ENCODE measurements at regions not wholly inside any gene's neighbourhood (a gene's known extent, or its start where the extent isn't known, plus 50 kb on each side); places are given as distances from the start of the nearest gene placed in this dataset.
"Not testable (repeated sequence)": the region's sequence is repeated elsewhere in the genome, so short reads cannot be mapped to it uniquely, and the experiment has no call there.

- DNase-seq = no peak
Observed at GRCh38 chr7:131629217-131629882, 72.9 kb upstream of the PODXL start.

DNA sequence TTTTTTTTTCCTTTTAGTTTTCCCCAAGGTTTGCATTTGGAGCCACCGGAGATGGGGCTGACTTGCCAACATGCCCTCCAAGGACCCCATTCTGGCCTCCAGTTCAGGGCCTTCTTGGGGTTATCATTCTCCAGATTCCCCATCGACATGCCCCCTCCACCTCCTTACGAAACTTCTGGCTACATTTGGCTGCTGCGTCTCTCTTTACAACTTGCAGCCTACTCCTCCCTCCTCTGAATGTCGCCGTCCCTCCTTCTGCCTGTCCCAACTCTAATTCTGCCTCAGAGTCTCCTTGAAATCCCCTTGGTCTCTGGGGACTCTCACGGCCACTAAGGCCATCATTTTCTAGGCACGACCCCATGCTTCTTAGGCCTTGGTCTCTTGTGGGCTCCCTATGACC is 72.2 kb upstream of the PODXL start:
- no peak for DNase-seq

DNA sequence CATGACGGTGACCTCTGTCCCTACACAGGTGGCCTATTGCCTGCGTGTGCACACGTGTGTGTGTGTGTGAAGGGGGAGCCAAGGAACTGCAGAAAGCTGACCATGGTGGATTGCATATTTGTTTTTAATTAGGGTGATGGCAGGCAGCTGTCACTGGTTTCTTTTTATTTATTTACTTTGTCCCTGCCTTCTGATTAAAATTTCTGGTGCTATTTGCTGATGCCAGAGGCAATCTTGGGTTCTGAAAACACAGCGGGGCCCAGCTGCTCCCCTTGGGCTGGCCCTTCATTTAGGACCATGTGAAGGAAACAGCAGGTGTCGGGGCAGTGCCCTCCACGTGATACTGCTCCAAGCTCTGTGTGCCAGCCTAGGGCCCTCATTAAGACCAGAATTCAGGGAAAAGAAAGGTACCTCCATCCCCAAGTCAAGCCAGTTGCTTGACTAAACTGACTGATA is 71.3 kb upstream of the PODXL start:
- DNase-seq = no peak

DNA sequence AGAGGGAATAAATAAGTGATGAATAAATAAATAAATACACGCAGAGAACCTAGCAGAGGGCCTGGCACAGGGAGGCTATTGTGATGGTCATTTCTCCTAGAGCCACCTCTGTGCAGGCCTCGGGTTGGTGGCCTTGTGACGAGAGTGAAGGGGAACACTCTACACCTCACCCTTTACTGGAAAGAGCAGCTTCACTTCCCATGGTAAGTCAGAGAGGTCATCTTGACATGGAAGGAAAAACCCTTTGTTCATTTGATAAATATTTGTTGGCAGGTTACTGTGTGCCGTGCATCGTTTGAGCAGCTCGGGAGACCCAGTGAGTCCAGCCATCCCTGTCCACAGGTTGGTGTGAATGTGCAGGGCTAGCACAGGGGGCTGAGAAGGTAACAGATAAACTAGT is 70.2 kb upstream of the PODXL start:
- DNase-seq = no peak

GRCh38 chr7:131625817-131626372 is 69.5 kb upstream of the PODXL start:
- no peak for DNase-seq

DNA sequence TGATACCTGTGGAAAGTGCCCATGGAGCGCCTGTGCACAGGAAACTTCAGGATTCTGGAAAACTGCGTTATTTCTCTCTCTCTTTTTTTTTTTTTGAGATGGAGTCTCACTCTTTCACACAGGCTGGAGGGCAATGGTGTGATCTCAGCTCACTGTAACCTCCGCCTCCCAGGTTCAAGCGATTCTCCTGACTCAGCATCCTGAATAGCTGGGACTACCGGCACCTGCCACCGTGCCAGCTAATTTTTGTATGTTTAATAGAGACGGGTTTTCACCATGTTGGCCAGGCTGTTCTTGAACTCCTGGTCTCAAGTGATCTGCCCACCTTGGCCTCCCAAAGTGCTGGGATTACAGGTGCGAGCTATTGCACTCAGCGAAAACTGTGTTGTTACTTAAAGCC is 68.9 kb upstream of the PODXL start:
- DNase-seq = not testable (repeated sequence)

DNA sequence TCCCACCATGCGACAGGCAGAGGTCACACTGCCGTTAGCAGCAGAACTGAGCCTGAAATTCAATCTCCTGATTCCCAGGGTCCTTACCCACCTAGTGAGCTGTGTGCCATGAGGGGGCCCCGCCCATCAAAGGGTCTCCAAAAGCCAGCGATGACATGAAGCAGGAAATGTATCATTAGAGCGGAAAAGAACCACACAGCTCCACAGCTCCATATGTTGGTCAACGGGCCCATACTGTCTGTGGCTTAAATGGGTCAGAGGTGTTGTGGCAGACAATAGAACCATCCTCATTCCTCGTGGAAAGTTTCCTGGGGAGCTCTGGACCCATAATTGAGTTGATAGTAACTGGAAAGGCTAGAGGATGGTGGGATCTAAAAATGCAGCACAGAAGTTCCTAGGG is 68.1 kb upstream of the PODXL start:
- no peak for DNase-seq

- no peak for DNase-seq
Observed at GRCh38 chr7:131623154-131623553, 66.7 kb upstream of the PODXL start.

GRCh38 chr7:131621652-131622051 is 65.2 kb upstream of the PODXL start:
- no peak for DNase-seq

DNA sequence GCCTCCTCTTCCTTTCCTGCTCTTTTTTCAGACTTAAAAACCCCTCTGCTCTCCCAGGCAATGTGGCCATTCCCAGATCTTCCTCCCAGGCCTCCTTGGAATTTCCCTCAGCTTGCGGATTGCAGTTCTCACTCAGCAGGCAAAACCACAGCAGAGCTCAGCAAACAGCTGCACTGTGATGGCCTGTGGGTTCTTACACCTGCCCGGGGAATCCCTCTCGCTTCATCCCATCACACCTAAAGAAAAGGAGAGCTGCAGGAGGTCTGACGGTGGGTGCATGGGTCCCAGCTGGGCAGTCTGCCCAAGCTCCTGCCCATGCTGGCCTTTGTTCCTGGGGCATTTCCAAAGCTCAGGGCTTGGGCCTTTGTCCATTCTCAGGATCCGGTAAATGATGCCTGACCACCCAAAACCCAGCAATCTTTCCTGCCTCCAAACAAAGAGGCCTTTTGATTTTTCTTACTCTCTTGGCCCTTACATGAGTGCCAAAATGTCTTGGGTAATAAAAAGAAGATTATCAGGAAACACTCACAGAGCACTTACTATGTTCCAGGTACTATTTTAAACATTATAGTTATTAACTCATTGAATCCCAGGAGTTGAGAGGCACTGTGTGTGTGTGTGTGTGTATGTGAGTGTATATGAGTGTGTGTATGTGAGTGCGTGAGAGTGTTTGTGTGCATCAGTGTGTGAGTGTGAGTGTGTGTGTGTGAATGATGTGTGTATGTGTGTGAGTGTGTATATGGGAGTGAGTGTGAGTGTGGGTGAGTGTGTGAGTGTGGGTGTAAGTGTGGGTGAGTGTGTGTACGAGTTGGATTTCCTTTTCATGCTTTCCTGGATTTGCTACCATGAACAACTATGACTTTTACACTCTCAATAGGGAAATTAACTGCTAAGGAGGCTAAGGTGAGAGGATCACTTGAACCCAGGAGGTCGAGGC is 64.5 kb upstream of the PODXL start:
- DNase-seq = no peak

GRCh38 chr7:131619336-131620305 is 63.2 kb upstream of the PODXL start:
- no peak for DNase-seq

GRCh38 chr7:131618391-131618790 is 62.0 kb upstream of the PODXL start:
- no peak for DNase-seq

- DNase-seq = no peak
Observed at GRCh38 chr7:131616487-131617200, 60.2 kb upstream of the PODXL start.

GRCh38 chr7:131613909-131614308 is 57.5 kb upstream of the PODXL start:
- no peak for DNase-seq

GRCh38 chr7:131610007-131610406 is 53.6 kb upstream of the PODXL start:
- no peak for DNase-seq

DNA sequence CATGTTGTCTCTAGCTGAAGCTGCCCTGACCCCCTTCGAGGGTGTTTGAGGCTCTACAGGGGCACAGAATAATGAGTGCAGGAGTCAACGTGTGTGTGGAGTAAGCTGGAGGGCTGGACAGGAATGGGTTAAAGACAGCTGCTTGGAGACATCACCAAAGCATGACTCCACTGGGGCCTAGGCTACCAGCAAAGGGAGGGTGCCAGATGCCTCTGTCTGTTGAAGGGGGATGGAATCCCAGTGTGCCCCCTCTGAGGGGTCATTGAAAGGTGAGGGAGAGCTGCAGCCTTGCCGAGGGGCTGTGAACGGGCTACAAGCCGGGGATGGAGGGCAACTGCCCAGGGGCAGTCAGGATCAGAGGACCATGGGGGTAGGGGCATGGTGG is 51.7 kb upstream of the PODXL start:
- DNase-seq = no peak

DNA sequence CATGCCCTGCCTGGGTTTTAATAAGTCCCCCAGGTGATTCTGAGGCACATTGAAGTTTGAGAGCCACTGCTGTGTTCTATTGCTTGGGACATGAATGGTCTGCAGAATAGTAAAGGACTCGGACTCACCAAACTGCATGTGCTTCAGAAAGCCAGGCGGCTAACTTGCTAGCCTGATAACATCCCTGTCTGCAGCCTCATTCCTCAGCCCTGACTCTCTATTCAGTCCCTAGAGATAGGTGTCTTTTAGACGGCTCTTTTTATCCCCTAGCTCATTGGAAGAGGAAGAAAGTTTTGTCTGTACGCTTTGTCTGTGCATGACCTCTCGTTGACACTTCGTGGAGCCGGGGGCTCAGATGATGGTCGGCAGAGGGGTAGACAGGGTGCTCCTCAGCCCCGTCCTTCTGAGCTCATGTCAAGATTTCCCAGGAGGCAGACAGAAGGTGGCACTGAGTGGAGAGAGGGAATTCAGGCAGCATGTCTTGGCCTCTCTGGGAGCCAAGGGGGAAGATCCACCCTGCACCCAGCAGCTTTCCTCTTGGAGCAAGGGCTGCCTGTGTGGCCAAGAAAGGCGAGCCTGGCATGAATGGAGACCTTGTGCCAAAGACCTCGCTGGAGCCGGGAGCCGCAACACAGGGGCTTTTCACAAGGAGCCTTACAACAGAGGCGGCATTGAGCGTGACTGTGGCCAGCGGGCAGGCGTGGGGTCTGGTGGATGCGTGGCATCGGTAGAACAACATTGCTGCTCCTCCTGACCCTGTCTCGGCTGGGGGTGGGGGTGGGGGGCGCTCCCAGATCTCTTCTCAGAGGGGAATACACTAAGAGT is 51.1 kb upstream of the PODXL start:
- DNase-seq = no peak

GRCh38 chr7:131606346-131607290 is 50.2 kb upstream of the PODXL start:
- no peak for DNase-seq
